ENCODE measurements at regions not wholly inside any gene's neighbourhood (a gene's known extent, or its start where the extent isn't known, plus 50 kb on each side); places are given as distances from the start of the nearest gene placed in this dataset.

DNA sequence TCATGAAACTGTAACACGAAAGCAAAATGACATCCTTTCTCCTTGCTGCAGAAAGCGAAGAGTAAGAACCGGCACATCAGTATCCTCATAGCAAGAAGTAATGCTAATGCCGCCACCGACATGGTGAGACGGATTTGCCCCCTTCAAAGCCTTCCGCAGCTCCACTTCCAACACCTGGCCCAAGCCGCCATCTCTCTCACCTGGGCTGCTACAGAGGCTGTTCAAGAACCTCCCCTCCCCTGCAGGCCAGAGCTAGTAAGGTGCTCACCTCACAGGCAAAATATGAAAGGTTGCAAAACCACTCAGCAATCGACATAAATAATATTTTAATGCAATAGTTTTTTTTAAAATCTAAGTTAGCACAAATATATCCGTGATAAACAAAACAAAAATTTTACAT lies 123.9 kb upstream of the FRMD4A start:
- Mint-ChIP-seq H3K4me1 (no peaks in the 10 kb centered on the region), H3K4me3 (no peak overlapping the region), H3K27me3 (ENCODE audit: low read depth) (peaks cover 5% of the 10 kb centered on the region; the same call in 1 of the 2 replicates), H3K9me3 (peaks cover 38% of the 10 kb centered on the region), H3K27ac (no peak overlapping the region), H3K36me3 (peaks cover 15% of the 10 kb centered on the region)
- ChIA-PET POLR2A (interaction anchor here (0.6 kb wide), 1 partner anchor 54 kb away, joined by 3 read pairs; no protein-coding TSS in a partner anchor), CTCF (interaction anchor here (1.0 to 1.7 kb wide), 3 partner anchors 15 to 254 kb away, joined by 3 to 6 read pairs (median 5); no protein-coding TSS in a partner anchor)
- no peak for DNase-seq (ENCODE audit: low spot score)
- ATAC-seq: peak; percentile 65; the same call in 1 of the 2 replicates
- no peak for TF ChIP-seq FOXJ3 (CRISPR knock-in tag; IDR thresholded peaks at IDR 0.05; ENCODE audit: borderline replicate concordance)
- no peak for TF ChIP-seq SOX15 (CRISPR knock-in tag; IDR thresholded peaks at IDR 0.05)
- TF ChIP-seq, protein P1, sequence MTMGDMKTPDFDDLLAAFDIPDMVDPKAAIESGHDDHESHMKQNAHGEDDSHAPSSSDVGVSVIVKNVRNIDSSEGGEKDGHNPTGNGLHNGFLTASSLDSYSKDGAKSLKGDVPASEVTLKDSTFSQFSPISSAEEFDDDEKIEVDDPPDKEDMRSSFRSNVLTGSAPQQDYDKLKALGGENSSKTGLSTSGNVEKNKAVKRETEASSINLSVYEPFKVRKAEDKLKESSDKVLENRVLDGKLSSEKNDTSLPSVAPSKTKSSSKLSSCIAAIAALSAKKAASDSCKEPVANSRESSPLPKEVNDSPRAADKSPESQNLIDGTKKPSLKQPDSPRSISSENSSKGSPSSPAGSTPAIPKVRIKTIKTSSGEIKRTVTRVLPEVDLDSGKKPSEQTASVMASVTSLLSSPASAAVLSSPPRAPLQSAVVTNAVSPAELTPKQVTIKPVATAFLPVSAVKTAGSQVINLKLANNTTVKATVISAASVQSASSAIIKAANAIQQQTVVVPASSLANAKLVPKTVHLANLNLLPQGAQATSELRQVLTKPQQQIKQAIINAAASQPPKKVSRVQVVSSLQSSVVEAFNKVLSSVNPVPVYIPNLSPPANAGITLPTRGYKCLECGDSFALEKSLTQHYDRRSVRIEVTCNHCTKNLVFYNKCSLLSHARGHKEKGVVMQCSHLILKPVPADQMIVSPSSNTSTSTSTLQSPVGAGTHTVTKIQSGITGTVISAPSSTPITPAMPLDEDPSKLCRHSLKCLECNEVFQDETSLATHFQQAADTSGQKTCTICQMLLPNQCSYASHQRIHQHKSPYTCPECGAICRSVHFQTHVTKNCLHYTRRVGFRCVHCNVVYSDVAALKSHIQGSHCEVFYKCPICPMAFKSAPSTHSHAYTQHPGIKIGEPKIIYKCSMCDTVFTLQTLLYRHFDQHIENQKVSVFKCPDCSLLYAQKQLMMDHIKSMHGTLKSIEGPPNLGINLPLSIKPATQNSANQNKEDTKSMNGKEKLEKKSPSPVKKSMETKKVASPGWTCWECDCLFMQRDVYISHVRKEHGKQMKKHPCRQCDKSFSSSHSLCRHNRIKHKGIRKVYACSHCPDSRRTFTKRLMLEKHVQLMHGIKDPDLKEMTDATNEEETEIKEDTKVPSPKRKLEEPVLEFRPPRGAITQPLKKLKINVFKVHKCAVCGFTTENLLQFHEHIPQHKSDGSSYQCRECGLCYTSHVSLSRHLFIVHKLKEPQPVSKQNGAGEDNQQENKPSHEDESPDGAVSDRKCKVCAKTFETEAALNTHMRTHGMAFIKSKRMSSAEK (CRISPR knock-in tag; IDR thresholded peaks at IDR 0.05; ENCODE audit: borderline replicate concordance): no peak
- TF ChIP-seq NFATC4 (CRISPR knock-in tag; IDR thresholded peaks at IDR 0.05): no peak
- no peak for TF ChIP-seq ESRRA (CRISPR knock-in tag; IDR thresholded peaks at IDR 0.05; ENCODE audit: borderline replicate concordance)
- no peak for TF ChIP-seq FOXP1 (CRISPR knock-in tag; IDR thresholded peaks at IDR 0.05; ENCODE audit: borderline replicate concordance)
- no peak for TF ChIP-seq AFF4 (CRISPR knock-in tag; IDR thresholded peaks at IDR 0.05; ENCODE audit: borderline replicate concordance)
- TF ChIP-seq MAX (CRISPR knock-in tag; IDR thresholded peaks at IDR 0.05): no peak

DNA sequence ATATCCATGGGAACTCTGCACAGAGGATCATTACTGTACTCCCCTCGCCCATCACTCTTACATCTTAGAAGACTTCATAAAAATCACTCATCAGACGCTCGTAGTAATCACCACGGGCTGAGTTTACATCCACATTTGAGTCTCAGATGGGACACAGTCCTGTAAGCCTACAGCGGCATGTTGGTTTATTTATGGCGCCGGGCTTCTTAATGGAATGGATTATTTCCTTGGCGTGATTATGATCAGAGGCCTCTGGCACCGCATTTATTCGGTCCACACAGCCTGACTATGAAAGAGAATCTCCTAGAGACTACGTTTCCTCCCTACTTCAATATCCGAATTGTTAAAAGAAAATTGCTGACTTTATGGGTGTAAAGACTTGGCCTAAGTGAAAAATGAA lies 123.5 kb upstream of the FRMD4A start:
- CTCF ChIA-PET: interaction anchor here (0.7 to 1.7 kb wide), 5 partner anchors 15 to 258 kb away, joined by 3 to 6 read pairs (median 3); no protein-coding TSS in a partner anchor
- H3K27me3 Mint-ChIP-seq (ENCODE audit: low read depth): peaks cover 5% of the 10 kb centered on the region; the same call in 1 of the 2 replicates
- no peak for DNase-seq (ENCODE audit: low spot score)
- peaks cover 42% of the 10 kb centered on the region for H3K9me3 Mint-ChIP-seq
- peaks cover 15% of the 10 kb centered on the region for H3K36me3 Mint-ChIP-seq
- no peak for ATAC-seq
- H3K4me1 Mint-ChIP-seq: no peaks in the 10 kb centered on the region; the same call in 1 of the 2 replicates
- POLR2A ChIA-PET: no interaction called here
- no peak overlapping the region for H3K27ac Mint-ChIP-seq
- H3K4me3 Mint-ChIP-seq: no peak overlapping the region
- TF ChIP-seq NFYB (CRISPR knock-in tag; conservative IDR thresholded peaks at IDR 0.05; ENCODE audit: low read depth) (no peak), ZNF138 (CRISPR knock-in tag; conservative IDR thresholded peaks at IDR 0.05) (no peak), E2F5 (CRISPR knock-in tag; IDR thresholded peaks at IDR 0.05) (no peak), ATF1 (CRISPR knock-in tag; IDR thresholded peaks at IDR 0.05) (no peak), ZNF416 (CRISPR knock-in tag; IDR thresholded peaks at IDR 0.05) (no peak), CREB1 (CRISPR knock-in tag; IDR thresholded peaks at IDR 0.05) (no peak), TEAD4 (CRISPR knock-in tag; IDR thresholded peaks at IDR 0.05) (no peak), ELF4 (CRISPR knock-in tag; IDR thresholded peaks at IDR 0.05; ENCODE audit: low read depth) (no peak), TP53 (CRISPR knock-in tag; IDR thresholded peaks at IDR 0.05) (no peak)
- TF ChIP-seq, protein P2, sequence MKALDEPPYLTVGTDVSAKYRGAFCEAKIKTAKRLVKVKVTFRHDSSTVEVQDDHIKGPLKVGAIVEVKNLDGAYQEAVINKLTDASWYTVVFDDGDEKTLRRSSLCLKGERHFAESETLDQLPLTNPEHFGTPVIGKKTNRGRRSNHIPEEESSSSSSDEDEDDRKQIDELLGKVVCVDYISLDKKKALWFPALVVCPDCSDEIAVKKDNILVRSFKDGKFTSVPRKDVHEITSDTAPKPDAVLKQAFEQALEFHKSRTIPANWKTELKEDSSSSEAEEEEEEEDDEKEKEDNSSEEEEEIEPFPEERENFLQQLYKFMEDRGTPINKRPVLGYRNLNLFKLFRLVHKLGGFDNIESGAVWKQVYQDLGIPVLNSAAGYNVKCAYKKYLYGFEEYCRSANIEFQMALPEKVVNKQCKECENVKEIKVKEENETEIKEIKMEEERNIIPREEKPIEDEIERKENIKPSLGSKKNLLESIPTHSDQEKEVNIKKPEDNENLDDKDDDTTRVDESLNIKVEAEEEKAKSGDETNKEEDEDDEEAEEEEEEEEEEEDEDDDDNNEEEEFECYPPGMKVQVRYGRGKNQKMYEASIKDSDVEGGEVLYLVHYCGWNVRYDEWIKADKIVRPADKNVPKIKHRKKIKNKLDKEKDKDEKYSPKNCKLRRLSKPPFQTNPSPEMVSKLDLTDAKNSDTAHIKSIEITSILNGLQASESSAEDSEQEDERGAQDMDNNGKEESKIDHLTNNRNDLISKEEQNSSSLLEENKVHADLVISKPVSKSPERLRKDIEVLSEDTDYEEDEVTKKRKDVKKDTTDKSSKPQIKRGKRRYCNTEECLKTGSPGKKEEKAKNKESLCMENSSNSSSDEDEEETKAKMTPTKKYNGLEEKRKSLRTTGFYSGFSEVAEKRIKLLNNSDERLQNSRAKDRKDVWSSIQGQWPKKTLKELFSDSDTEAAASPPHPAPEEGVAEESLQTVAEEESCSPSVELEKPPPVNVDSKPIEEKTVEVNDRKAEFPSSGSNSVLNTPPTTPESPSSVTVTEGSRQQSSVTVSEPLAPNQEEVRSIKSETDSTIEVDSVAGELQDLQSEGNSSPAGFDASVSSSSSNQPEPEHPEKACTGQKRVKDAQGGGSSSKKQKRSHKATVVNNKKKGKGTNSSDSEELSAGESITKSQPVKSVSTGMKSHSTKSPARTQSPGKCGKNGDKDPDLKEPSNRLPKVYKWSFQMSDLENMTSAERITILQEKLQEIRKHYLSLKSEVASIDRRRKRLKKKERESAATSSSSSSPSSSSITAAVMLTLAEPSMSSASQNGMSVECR (CRISPR knock-in tag; IDR thresholded peaks at IDR 0.05; ENCODE audit: borderline replicate concordance): no peak
- TF ChIP-seq, protein P3, sequence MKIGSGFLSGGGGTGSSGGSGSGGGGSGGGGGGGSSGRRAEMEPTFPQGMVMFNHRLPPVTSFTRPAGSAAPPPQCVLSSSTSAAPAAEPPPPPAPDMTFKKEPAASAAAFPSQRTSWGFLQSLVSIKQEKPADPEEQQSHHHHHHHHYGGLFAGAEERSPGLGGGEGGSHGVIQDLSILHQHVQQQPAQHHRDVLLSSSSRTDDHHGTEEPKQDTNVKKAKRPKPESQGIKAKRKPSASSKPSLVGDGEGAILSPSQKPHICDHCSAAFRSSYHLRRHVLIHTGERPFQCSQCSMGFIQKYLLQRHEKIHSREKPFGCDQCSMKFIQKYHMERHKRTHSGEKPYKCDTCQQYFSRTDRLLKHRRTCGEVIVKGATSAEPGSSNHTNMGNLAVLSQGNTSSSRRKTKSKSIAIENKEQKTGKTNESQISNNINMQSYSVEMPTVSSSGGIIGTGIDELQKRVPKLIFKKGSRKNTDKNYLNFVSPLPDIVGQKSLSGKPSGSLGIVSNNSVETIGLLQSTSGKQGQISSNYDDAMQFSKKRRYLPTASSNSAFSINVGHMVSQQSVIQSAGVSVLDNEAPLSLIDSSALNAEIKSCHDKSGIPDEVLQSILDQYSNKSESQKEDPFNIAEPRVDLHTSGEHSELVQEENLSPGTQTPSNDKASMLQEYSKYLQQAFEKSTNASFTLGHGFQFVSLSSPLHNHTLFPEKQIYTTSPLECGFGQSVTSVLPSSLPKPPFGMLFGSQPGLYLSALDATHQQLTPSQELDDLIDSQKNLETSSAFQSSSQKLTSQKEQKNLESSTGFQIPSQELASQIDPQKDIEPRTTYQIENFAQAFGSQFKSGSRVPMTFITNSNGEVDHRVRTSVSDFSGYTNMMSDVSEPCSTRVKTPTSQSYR (CRISPR knock-in tag; IDR thresholded peaks at IDR 0.05): no peak

Data from WTC11 (cell line).